ENCODE measurements at regions not wholly inside any gene's neighbourhood (a gene's known extent, or its start where the extent isn't known, plus 50 kb on each side); places are given as distances from the start of the nearest gene placed in this dataset.

- no peak overlapping the region for H3K4me3 ChIP-seq (ENCODE audit: low read depth, low read length)
- no peak for TF ChIP-seq CTCF (IDR thresholded peaks at IDR 0.05; ENCODE audit: insufficient read depth, low read depth, low read length)
- no peak for DNase-seq (ENCODE audit: low read depth)
Observed at GRCh38 chr11:97290464-97291041, 900.7 kb downstream of the JRKL start.

GRCh38 chr11:97296301-97296700, 906.5 kb downstream of the JRKL start:
- H3K4me3 ChIP-seq (ENCODE audit: low read depth, low read length) = no peak overlapping the region
- no peak for DNase-seq (ENCODE audit: low read depth)
- TF ChIP-seq CTCF (IDR thresholded peaks at IDR 0.05; ENCODE audit: insufficient read depth, low read depth, low read length) = no peak

GRCh38 chr11:97309291-97309690, 919.5 kb downstream of the JRKL start:
- H3K4me3 ChIP-seq (ENCODE audit: low read depth, low read length) = no peak overlapping the region
- DNase-seq (ENCODE audit: low read depth) = no peak
- no peak for TF ChIP-seq CTCF (IDR thresholded peaks at IDR 0.05; ENCODE audit: insufficient read depth, low read depth, low read length)

- TF ChIP-seq CTCF (IDR thresholded peaks at IDR 0.05; ENCODE audit: insufficient read depth, low read depth, low read length) = no peak
- no peak for DNase-seq (ENCODE audit: low read depth)
Observed at GRCh38 chr11:97325693-97326092, 935.9 kb downstream of the JRKL start.

GRCh38 chr11:97332271-97332670, 942.5 kb downstream of the JRKL start:
- no peak for DNase-seq (ENCODE audit: low read depth)
- no peak overlapping the region for H3K4me3 ChIP-seq (ENCODE audit: low read depth, low read length)
- TF ChIP-seq CTCF (IDR thresholded peaks at IDR 0.05; ENCODE audit: insufficient read depth, low read depth, low read length) = no peak

More at GRCh38 chr11:97325693-97326092, 935.9 kb downstream of the JRKL start:
- no peak overlapping the region for H3K4me3 ChIP-seq (ENCODE audit: low read depth, low read length)

- TF ChIP-seq CTCF (IDR thresholded peaks at IDR 0.05; ENCODE audit: insufficient read depth, low read depth, low read length) = no peak
- no peak overlapping the region for H3K4me3 ChIP-seq (ENCODE audit: low read depth, low read length)
- DNase-seq (ENCODE audit: low read depth) = no peak
Observed at GRCh38 chr11:97336064-97336463, 946.3 kb downstream of the JRKL start.

GRCh38 chr11:97345032-97345431, 955.2 kb downstream of the JRKL start:
- DNase-seq (ENCODE audit: low read depth) = no peak
- no peak for TF ChIP-seq CTCF (IDR thresholded peaks at IDR 0.05; ENCODE audit: insufficient read depth, low read depth, low read length)
- H3K4me3 ChIP-seq (ENCODE audit: low read depth, low read length) = no peak overlapping the region

All from fibroblast of villous mesenchyme (primary cell).